GM19238 (cell line): ENCODE measurements at regions not wholly inside any gene's neighbourhood (a gene's known extent, or its start where the extent isn't known, plus 50 kb on each side); places are given as distances from the start of the nearest gene placed in this dataset.
A peak's percentile ranks its signal among the peaks of the same experiment; 100 is the strongest.

Source experiments
- DNase-seq: peaks from one replicate; pipeline ENCODE4 v3.0.0; 2011; ENCODE audit warnings: low spot score; ENCODE audit not compliant: insufficient read length

- DNase-seq, result no peak
Observed at GRCh38 chr11:123304828-123305466, 109.9 kb upstream of the CLMP start.

GRCh38 chr11:123303924-123304323 lies 108.9 kb upstream of the CLMP start:
- no peak for DNase-seq

- peak; percentile 35 for DNase-seq
Observed at GRCh38 chr11:123302751-123303195, 107.7 kb upstream of the CLMP start.

GRCh38 chr11:123301696-123302400 lies 106.8 kb upstream of the CLMP start:
- peak; percentile 61 for DNase-seq

GRCh38 chr11:123301013-123301591 lies 106.1 kb upstream of the CLMP start:
- no peak for DNase-seq

- no peak for DNase-seq
Observed at GRCh38 chr11:123299721-123300120, 104.7 kb upstream of the CLMP start.

- DNase-seq, result no peak
Observed at GRCh38 chr11:123298488-123299447, 103.7 kb upstream of the CLMP start.

- DNase-seq, result no peak
Observed at GRCh38 chr11:123292647-123293046, 97.6 kb upstream of the CLMP start.

GRCh38 chr11:123291201-123291869 lies 96.3 kb upstream of the CLMP start:
- no peak for DNase-seq

GRCh38 chr11:123286761-123287160 lies 91.7 kb upstream of the CLMP start:
- no peak for DNase-seq

- DNase-seq, result no peak
Observed at GRCh38 chr11:123286255-123286654, 91.2 kb upstream of the CLMP start.

- no peak for DNase-seq
Observed at GRCh38 chr11:123284454-123284853, 89.4 kb upstream of the CLMP start.

- no peak for DNase-seq
Observed at GRCh38 chr11:123282597-123282996, 87.5 kb upstream of the CLMP start.

- no peak for DNase-seq
Observed at GRCh38 chr11:123273616-123274015, 78.6 kb upstream of the CLMP start.

GRCh38 chr11:123272565-123272964 lies 77.5 kb upstream of the CLMP start:
- DNase-seq, result no peak

- DNase-seq, result no peak
Observed at GRCh38 chr11:123268156-123268555, 73.1 kb upstream of the CLMP start.

GRCh38 chr11:123265951-123266350 lies 70.9 kb upstream of the CLMP start:
- no peak for DNase-seq

GRCh38 chr11:123264431-123264780 lies 69.4 kb upstream of the CLMP start:
- no peak for DNase-seq

GRCh38 chr11:123261345-123262106 lies 66.5 kb upstream of the CLMP start:
- DNase-seq, result peak; percentile 39

GRCh38 chr11:123260511-123261211 lies 65.6 kb upstream of the CLMP start:
- no peak for DNase-seq
